Fibroblast of skin of abdomen (primary cell): ENCODE measurements at regions not wholly inside any gene's neighbourhood (a gene's known extent, or its start where the extent isn't known, plus 50 kb on each side); places are given as distances from the start of the nearest gene placed in this dataset.
A peak's percentile ranks its signal among the peaks of the same experiment; 100 is the strongest.

Source experiments
- DNase-seq: peaks from one replicate; pipeline ENCODE4 v3.0.0-alpha.2; 2013

DNA sequence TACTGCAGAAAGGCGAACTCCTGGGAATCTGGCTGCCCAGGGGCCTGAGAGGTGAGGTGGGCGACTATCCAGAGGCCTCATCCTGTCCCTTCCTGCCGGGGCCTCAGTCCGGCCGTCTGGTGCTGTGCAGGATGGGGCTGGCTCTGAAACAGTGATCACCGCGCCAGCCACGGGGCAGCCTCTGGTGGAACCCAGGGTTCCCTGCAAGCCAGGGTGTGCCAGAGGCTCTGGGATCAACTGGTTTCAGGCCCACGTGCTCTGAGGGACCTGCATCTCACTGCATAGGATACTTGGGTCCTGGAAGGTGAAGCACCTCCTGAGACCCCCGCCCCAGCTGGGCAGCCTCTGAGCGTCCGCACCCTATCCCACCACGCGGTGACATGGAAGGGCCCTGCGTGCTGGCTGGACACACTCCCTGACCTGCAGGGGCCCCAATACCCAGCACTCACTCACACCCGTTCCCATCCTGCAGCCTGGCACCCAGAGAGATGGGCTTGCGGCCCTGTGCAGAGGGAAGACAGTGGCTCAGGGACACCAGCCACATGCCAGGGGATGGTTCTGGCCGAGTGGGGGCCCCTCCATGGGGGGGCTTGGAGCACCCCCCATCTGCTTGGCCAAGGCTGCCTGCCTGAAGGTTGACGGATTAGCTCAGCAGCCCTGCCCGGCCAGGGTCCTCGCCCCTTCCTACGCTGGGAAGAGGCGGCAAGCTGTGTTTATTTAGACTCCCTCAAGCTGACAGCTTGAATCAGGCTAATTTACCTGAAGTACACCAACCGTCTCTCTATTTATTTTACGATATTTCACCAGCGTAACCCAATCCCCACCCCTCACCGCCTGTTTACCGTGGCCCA lies 64.3 kb upstream of the TTC34 start:
- no peak for DNase-seq

DNA sequence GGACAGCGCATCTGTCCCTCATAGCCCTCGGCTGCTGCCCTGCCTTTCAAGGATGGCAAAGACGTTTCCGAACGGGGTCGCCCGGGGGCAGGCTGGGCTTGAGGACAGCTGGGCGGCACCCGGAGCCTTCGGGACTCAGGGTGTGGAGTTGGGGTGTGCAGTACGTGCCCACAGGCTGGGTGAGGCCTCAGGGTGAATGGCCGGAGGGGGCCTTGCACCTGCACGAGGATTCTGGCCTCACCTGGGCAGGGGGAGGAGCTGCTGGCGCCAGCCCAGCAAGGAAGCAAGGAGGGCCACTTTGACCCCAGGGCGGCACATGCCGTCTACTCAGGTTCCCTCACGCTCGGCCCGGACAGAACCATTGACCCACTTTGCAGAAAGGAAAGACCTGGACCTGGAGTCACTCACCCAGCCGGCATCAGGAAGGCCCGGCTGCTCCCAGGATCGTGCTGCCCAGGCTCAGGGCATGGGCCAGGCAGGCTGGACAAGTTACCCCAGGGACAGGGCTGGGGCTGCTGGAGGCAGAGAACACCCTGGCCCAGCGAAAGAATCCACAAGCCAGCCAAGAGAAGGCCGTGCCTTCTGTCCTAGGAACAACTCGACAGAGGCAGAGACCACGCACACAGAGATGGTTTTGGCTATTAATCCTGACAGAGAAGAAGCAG lies 65.1 kb upstream of the TTC34 start:
- no peak for DNase-seq

DNA sequence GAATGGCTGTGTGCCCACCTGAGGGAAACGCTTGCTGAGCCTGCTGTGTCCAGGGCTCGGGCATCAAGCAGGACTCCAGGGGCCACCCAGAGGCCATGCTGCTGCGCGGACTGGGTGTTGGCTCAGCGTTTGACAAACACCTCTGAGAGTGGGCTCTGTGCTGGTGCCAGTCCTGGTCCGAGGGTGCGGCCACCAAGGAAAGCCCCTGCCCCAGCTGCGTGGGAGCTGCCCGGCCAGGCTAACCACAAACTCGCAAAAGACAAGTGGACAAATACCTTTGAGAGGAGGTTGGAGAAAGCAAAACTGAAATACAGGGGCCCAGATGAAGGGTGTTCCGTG lies 65.6 kb upstream of the TTC34 start:
- DNase-seq, result no peak

DNA sequence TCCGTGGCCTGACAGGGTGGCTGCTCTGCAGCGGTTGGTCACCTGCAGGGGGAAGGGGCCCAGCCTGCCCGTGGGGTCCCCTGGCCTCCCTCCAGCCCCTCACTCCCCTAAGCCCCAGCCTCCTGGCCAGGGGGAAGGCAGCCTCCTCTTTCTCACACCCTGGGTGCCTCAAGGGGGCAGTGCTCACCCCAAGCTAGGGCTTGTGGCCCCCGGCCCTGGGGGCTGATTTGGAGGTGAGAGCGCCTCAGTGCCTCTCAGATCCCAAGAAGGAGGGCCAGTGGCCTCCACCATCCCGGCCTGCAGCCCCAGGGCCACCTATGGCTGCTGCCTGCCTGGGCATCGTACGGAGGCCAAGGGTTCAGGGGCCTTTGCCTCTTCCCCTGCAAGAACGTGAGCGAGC lies 66.4 kb upstream of the TTC34 start:
- no peak for DNase-seq

DNA sequence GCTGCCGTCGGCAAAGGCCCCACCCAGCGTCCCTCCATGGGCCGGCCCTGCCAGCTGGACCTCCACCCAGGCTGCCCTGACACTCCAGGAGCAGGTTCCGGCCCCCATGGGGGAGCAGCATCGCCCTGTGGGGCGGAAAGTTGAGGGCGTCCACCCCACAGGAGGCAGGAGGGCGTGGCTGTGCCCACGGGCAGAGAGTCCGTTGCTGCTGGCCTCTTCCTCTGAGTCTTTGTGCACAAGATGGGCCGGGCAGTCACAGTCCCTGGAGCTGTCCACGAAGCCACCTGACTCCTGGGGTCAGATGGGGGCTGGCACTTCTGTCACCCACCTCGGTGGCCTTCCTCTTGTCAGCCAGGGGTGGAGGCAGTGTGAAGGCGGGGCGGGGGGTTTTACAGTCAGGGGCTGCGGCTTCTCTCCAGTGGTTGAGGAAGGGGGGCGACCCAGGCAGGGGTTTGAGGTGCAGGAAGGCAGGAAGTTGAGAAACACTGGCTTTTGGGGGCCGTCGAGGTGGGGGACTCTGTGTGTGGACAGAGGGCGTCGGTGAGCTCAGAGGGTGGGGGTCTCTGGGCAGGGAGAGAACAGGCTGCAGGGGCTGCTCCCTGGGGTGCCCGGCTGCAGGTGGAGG lies 67.2 kb upstream of the TTC34 start:
- no peak for DNase-seq

DNA sequence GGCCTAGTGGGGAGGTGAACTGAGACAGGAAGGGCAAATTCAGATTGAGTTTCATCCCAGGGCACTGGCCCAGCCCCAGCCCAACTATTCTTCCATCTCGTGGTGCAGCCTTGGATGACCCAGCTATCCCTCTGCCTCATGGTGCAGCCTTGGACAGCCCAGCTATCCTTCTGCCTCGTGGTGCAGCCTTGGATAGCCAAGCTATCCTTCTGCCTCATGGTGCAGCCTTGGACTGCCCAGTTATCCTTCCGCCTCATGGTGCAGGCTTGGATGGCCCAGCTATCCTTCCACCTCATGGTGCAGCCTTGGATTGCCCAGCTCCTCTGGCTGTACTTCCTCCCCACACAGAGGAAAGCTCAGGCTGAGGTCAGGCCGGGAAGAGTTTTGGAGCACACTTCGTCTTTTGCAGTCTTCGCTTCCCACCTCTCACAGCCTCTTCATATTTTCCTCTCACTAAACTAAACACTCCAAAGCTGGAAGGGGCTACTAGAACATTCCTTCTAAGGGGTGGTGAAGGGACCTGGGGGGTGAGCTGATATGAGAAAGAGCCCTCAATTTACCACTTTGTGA lies 69.8 kb upstream of the TTC34 start:
- no peak for DNase-seq

DNA sequence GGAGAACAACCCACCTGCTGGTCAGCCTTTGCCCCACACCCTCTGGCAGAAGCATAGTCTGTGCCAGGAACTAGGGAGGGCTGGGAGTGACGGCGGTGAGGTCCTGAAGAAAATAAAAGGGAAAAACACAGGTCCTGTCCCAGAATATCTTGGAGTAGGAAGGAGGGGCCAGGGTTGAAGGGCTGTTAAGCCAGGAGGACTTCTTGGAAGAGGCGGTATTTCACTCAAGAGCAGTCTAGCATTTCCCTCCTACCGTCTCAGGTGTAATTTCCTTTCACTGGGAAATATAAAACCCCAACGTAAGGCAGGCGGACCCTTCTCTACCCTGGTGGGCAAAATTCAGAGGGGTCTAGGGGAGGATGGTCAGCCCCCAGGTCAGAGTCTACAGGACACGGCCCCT lies 72.7 kb upstream of the TTC34 start:
- DNase-seq, result no peak

DNA sequence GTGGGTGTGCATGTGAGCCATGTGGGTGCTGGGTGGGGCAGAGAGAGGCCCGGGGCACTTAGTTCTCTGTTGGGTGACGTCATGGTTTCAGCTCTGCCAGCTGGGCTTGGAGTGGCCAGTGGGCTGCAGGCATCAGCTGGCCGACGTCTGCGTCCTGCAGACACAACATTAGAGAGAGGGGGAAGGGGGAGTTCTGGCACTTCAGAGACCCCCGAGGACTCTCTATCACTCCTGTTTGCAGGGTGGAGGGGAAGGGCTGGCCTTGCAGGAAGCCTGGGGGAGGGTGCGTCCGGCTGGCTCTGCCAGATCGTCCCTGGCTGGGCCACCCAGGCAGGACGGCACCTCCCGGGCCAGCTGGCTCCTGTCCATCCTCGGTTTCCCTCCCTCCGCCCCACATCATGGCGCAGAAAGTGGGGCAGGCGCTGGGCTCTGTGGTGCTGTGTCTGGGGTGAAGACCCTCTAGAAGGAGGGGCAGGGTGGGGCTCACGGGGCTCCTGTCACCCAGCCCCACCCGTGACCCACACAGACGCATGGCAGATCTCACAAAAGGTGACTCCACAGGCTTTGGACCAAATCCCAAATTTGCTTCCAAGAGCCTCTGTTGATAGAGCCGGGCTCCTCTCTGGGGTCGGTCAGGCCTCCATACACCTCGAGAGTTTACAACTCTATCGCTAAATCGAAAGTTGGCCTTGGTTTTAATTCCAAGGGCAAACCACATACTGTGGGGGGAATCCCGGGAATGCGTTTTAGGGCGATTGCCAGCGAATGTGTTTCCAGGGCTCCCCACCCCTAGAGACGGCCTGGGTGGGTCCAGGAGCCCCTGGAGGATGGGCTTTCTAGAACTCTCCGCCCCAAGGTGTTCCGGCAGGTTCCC lies 73.4 kb upstream of the TTC34 start:
- DNase-seq, result peak; percentile 2

DNA sequence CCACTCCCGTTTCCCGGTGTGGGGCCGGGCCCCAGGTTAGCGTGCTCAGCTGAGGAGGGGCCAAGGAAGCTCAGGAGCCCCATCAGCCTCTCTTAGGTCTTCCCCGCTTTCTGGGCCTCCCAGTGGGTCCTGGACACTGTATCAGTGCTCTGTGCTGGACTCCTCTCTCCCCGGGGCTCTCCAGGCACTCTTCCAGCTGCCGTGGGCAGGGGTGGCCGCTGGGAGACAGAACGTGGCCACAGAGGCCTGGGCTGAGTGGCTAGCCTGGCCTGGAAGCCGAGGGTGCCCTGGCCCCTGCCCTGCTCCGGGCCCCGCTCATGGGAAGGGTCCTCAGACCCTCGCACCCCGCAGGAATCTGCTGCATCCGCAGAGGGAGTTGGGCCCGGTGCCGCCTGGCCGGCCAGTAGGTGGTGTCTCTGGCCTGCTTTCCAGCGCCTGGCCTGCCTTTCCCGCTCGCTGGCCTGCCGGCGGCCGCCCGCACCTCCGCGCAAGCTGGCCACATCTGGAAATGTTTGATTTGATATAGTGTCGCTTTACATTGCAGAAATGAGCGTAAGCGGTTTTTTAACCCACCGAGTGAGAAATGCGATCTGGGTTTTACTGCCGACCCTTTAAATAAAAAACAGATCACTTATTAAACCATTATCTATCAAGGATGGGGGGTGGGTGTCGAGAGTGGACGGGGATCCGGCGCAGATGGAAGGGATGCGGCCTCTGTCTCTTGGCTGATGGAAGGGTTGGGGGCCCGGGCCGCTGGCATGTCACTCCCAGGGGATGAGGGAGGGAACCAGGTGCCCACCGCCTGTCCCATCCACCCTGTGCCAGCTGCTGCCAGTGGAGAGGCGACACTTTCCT lies 74.4 kb upstream of the TTC34 start:
- no peak for DNase-seq

DNA sequence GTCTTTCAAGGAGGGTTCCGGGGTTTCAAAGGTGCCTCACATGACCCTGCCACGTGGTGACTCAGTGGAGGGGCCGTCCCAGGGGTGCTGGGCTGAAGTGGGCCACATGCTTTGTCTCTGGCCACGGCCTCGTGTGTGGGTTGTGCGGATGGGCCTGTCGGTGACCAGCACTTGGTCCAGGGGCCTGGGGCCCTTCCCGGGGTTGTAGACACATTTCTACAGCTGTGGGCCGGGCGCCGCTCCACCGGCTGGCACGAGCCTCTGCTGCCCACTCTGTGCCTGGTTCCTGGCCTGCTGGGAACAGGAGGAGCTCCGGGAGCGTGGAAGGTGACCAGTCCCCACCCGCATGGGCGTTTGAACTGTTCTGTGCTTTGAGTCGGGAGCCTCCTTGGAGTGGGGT lies 75.4 kb upstream of the TTC34 start:
- DNase-seq, result no peak

DNA sequence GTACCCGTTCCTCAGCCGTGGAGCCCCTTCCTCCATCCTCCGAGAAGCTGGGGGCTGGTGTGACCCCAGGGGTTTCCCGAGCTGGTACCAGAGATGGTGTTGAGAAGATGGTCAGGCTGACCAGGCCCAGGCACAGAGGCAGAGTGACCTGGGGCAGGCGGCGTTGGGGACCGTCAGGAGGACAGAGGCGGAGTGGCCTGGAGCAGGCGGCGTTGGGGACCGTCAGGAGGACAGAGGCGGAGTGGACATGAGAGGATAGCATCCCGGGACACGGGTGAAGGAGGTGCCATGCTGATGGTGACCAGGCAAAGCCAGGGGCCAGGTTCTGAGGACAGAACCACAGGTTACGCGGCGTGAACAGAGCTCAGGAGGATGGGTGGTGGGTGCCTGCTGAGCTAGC lies 75.9 kb upstream of the TTC34 start:
- DNase-seq, result no peak

DNA sequence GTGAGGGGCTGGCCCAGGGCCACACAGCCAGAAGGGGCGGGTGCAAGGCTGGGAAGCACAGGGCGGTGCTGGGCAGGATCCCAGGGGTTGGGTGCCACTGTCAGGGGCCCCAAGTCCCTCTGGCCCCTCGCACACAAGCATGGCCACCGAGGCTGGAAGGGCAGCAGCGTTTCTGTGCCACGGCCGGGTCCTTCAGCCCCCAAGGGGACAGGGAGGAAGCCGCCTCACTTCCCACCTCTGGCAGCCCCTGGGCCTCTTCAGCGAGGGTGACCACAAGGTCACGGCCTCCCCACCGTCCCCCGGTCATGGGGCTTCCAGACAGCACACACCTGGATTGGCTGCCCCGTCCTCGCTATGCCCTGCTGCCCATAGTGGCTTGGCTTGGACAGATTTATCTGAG lies 77.1 kb upstream of the TTC34 start:
- no peak for DNase-seq

DNA sequence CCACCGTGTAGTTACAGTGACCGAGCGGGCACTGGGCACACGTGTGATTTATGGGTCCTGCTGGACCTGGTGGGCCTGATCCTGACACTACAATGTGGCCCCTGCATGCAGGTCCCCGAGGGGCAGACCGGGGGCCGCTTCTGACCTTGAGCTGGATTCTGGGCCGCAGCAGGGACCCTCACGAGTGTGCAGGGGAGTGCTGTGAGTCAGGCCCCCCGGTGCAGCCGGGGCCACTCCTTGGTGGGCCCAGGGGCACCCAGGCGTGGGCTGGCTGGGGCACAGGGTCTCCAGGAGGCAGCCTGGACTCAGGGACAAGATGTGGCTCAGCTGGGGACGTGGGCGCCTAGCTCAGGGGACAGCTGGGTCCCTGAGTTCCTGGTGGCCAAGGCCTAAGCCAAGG lies 77.5 kb upstream of the TTC34 start:
- DNase-seq, result no peak

DNA sequence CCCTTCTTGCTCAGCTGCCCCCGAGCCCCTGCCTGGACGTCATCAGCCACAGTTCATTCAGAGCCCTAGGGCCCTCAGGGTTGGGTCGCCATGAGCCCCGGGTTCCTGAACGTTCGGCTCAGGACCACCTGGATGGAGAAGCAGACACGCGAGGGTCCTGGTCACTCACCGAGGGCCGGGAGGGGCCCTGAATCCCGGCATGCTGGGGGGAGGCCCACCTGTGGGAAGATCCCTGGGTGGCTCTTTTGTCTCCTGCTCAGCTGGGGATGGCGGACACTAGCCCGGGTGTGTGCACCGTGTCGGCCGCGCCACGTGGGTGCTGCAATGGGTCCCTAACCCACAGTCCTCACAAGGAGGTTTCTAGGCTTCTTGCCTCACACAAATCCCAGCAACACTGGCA lies 78.1 kb upstream of the TTC34 start:
- DNase-seq, result no peak

DNA sequence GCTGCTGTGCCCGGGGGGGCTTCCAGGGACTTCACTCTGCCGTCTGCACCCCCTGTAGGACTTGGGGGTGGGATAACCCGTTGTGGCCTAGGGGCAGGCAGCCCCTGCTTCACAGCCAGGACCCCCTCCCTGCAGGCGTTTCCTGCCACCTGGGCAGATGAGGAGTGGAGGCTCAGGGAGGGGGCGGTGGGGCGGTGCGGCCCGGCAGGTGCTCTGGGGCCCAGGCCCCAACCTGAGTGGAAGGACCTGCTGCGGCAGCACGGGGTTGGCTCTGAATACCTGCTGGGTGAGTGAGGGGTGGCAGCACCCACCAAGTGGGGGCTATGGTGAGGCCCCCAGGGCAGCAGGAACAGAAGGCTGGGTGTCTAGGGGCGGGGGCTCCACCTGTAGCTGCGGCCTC lies 78.6 kb upstream of the TTC34 start:
- no peak for DNase-seq

DNA sequence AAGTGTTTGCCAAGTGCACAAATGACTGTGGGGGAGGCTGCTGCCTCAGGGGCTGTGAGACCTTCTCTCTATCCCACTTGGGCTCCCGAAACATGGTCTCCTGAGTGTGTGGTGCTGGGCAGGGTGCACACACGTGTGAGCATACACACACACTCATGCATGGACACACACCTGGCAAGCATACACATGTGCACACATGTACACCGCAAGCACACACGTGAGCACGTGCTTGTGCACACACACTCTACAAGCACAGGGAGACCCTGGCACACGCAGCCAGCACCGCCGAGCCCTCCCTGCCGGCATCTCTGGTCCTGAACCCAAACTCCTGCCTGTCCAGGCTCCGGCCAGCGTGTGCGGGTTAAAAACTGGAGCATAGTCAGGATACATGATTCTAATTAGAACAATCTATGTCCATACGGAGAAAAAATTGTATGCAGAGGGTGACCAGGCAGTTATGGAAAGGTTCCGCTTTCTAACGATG lies 79.4 kb upstream of the TTC34 start:
- DNase-seq, result no peak

DNA sequence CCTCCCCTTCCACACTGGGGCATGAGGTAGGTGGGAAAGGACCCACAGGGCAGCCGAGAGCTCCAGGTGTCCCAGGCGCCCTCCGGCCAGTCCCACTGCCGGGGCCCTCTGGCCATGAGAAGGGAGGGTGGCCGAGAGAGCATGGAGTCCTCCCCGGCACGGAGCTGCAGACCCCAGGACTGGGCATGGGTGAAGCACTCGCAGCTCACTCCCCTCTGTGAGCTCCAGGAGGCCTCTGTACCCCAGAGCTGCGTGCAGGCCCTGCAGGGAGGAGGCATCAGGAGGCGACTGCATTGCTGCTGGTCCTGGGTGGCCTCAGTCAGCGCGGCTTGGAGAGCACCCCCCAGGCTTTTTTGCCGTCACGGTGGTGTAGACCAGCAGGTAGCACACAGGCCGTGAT lies 80.1 kb upstream of the TTC34 start:
- DNase-seq, result no peak

DNA sequence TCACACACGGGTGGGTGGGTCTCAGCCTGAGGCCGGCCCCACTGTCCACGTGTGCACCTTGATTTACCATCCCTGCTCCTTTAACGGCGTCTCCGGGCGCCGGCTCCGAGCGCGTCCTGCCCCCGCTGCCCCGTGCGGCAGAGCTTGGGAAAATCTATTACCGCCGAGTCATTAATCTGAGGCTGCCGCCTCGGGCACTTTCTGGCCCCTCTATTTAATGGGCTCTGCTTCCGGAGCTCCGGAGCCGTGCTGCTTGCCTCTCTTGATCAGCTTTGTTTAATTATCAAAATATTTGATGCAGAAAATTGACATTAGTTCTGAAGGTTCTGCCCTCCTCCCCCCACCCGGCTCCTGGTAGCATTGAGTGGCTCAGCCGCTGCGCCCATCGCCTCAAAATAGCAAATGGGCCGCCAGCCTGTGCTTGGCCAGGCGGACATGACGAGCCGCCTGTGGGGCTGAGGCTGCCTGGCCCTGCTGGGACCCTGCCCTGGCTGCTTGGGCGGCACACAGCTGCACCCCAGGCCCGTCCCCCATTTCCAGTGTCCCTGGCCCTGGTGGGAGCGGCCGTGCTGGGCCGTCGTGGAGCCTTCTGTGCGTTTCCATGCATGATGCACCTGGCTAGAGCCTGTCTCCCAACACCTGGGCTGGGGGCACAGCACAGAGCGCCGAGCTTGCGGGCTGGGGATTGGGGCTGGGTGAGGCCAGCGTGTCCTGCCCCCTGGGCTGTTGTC lies 81.6 kb upstream of the TTC34 start:
- no peak for DNase-seq

DNA sequence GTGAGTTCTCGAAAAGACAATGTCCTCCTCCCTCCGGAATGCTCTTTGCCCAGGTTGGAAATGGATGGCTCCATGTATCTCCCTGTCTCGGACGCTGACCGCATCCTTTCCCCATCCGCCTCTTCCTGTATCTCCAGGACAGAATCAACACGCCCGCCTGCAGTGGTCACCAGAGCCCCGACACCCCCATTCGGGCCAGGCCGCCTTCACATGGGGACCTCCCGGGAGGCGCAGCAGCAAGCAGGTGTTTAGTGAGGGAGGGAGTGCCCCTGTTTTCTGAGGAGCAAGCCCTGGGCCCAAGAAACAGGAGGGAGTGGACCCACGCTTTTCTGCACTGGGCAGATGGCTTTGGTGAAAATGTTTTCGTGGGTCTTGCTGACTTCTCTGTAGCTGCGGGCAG lies 83.5 kb upstream of the TTC34 start:
- no peak for DNase-seq

DNA sequence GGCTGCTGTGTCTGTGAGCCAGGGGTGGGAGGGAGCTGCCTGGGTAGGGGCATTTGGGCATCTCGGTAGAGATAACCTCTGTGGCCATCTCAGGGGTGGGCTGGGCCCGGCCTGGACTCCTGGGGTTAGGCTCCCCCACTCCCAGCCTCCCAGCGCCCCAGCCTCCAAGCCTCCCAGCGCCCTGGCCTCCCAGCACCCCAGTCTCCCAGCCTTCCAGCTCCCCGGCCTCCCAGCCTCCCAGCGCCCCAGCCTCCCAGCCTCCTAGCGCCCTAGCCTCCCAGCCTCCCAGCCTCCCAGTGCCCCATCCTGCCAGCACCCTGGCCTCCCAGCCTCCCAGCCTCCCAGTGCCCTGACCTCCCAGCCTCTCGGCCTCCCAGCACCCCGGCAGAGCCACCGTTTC lies 85.1 kb upstream of the TTC34 start:
- DNase-seq, result no peak
